NCI-H187 treated with DMSO at 0.1 percent for 48 hours (cell line): ENCODE measurements at regions not wholly inside any gene's neighbourhood (a gene's known extent, or its start where the extent isn't known, plus 50 kb on each side); places are given as distances from the start of the nearest gene placed in this dataset.

ENCODE experiments used
- DNase-seq: peaks from one replicate; lab custom pipeline; 2025; lab: John Stamatoyannopoulos, UW

- no peak for DNase-seq
Observed at GRCh38 chr2:38509947-38510326, 92.8 kb downstream of the HNRNPLL start.

- DNase-seq, result no peak
Observed at GRCh38 chr2:38509314-38509946, 93.3 kb downstream of the HNRNPLL start.

GRCh38 chr2:38508311-38509039, 94.3 kb downstream of the HNRNPLL start:
- DNase-seq, result peak; percentile 63

GRCh38 chr2:38507712-38508111, 95.0 kb downstream of the HNRNPLL start:
- no peak for DNase-seq

- no peak for DNase-seq
Observed at GRCh38 chr2:38505779-38506178, 96.9 kb downstream of the HNRNPLL start.

GRCh38 chr2:38504169-38504568, 98.6 kb downstream of the HNRNPLL start:
- DNase-seq, result no peak

- DNase-seq, result no peak
Observed at GRCh38 chr2:38502107-38502506, 100.6 kb downstream of the HNRNPLL start.

GRCh38 chr2:38500283-38500634, 102.5 kb downstream of the HNRNPLL start:
- no peak for DNase-seq

- no peak for DNase-seq
Observed at GRCh38 chr2:38499548-38500282, 103.0 kb downstream of the HNRNPLL start.

- DNase-seq, result peak; percentile 44
Observed at GRCh38 chr2:38498045-38498481, 104.7 kb downstream of the HNRNPLL start.

- DNase-seq, result no peak
Observed at GRCh38 chr2:38497670-38498037, 105.1 kb downstream of the HNRNPLL start.

- DNase-seq, result no peak
Observed at GRCh38 chr2:38496927-38497669, 105.6 kb downstream of the HNRNPLL start.

GRCh38 chr2:38495880-38496279, 106.8 kb downstream of the HNRNPLL start:
- DNase-seq, result no peak

- no peak for DNase-seq
Observed at GRCh38 chr2:38494394-38494793, 108.3 kb downstream of the HNRNPLL start.

- DNase-seq, result no peak
Observed at GRCh38 chr2:38492042-38492615, 110.6 kb downstream of the HNRNPLL start.

GRCh38 chr2:38491436-38491835, 111.3 kb downstream of the HNRNPLL start:
- DNase-seq, result no peak

- no peak for DNase-seq
Observed at GRCh38 chr2:38489846-38490245, 112.8 kb upstream of the ATL2 start.

- no peak for DNase-seq
Observed at GRCh38 chr2:38487852-38488251, 110.8 kb upstream of the ATL2 start.

GRCh38 chr2:38486213-38487026, 109.3 kb upstream of the ATL2 start:
- DNase-seq, result no peak

GRCh38 chr2:38485734-38486133, 108.7 kb upstream of the ATL2 start:
- DNase-seq, result no peak

- DNase-seq, result no peak
Observed at GRCh38 chr2:38484957-38485356, 107.9 kb upstream of the ATL2 start.
